ENCODE measurements at regions not wholly inside any gene's neighbourhood (a gene's known extent, or its start where the extent isn't known, plus 50 kb on each side); places are given as distances from the start of the nearest gene placed in this dataset.
"Not testable (repeated sequence)": the region's sequence is repeated elsewhere in the genome, so short reads cannot be mapped to it uniquely, and the experiment has no call there.

GRCh38 chr6:81465859-81466258, 286.6 kb downstream of the TENT5A start:
- peak; percentile 50 for DNase-seq (ENCODE audit: low read depth)

GRCh38 chr6:81456416-81456815, 296.1 kb downstream of the TENT5A start:
- DNase-seq (ENCODE audit: low read depth), result no peak

- no peak for DNase-seq (ENCODE audit: low read depth)
Observed at GRCh38 chr6:81455641-81456040, 296.8 kb downstream of the TENT5A start.

- peak; percentile 95 for DNase-seq (ENCODE audit: low read depth)
Observed at GRCh38 chr6:81451787-81452186, 300.7 kb downstream of the TENT5A start.

GRCh38 chr6:81450180-81450579, 302.3 kb downstream of the TENT5A start:
- DNase-seq (ENCODE audit: low read depth), result peak; percentile 86

GRCh38 chr6:81446509-81446908, 306.0 kb downstream of the TENT5A start:
- DNase-seq (ENCODE audit: low read depth), result no peak

- no peak for DNase-seq (ENCODE audit: low read depth)
Observed at GRCh38 chr6:81439417-81439816, 313.1 kb downstream of the TENT5A start.

- DNase-seq (ENCODE audit: low read depth), result no peak
Observed at GRCh38 chr6:81436990-81437389, 315.5 kb downstream of the TENT5A start.

GRCh38 chr6:81413306-81413705, 339.2 kb downstream of the TENT5A start:
- DNase-seq (ENCODE audit: low read depth), result no peak

- peak; percentile 89 for DNase-seq (ENCODE audit: low read depth)
Observed at GRCh38 chr6:81401970-81402690, 350.4 kb downstream of the TENT5A start.

GRCh38 chr6:81396916-81397315, 355.6 kb downstream of the TENT5A start:
- DNase-seq (ENCODE audit: low read depth), result no peak

- no peak for DNase-seq (ENCODE audit: low read depth)
Observed at GRCh38 chr6:81387163-81387562, 365.3 kb downstream of the TENT5A start.

GRCh38 chr6:81384921-81385320, 367.6 kb downstream of the TENT5A start:
- peak; percentile 64 for DNase-seq (ENCODE audit: low read depth)

- DNase-seq (ENCODE audit: low read depth), result no peak
Observed at GRCh38 chr6:81383472-81383871, 369.0 kb downstream of the TENT5A start.

GRCh38 chr6:81382852-81383251, 369.6 kb downstream of the TENT5A start:
- no peak for DNase-seq (ENCODE audit: low read depth)

- peak; percentile 37 for DNase-seq (ENCODE audit: low read depth)
Observed at GRCh38 chr6:81381382-81381916, 371.0 kb downstream of the TENT5A start.

- no peak for DNase-seq (ENCODE audit: low read depth)
Observed at GRCh38 chr6:81380718-81381338, 371.7 kb downstream of the TENT5A start.

GRCh38 chr6:81376745-81377144, 375.7 kb downstream of the TENT5A start:
- DNase-seq (ENCODE audit: low read depth), result no peak

- DNase-seq (ENCODE audit: low read depth), result no peak
Observed at GRCh38 chr6:81373414-81373813, 379.1 kb downstream of the TENT5A start.

- DNase-seq (ENCODE audit: low read depth), result no peak
Observed at GRCh38 chr6:81371930-81372329, 380.6 kb downstream of the TENT5A start.

GRCh38 chr6:81366972-81367371, 385.5 kb downstream of the TENT5A start:
- DNase-seq (ENCODE audit: low read depth), result no peak

- DNase-seq (ENCODE audit: low read depth), result peak; percentile 83
Observed at GRCh38 chr6:81362246-81362645, 390.2 kb downstream of the TENT5A start.

- DNase-seq (ENCODE audit: low read depth), result no peak
Observed at GRCh38 chr6:81353262-81353661, 399.2 kb downstream of the TENT5A start.

GRCh38 chr6:81344026-81344425, 408.5 kb downstream of the TENT5A start:
- DNase-seq (ENCODE audit: low read depth), result not testable (repeated sequence)

Measured in EH (cell line).